T-helper 17 cell (primary cell): ENCODE measurements at regions not wholly inside any gene's neighbourhood (a gene's known extent, or its start where the extent isn't known, plus 50 kb on each side); places are given as distances from the start of the nearest gene placed in this dataset.

ENCODE experiments used
- ATAC-seq: fragments of 150-1000 bp; cut with Tn5 transposase; 2 replicates; pipeline ENCODE4 v1.10.0; 2021; ENCODE audit warnings: mild to moderate bottlenecking, moderate library complexity
- DNase-seq, 3 donors: peaks; one replicate each; pipeline versions ENCODE4 v3.0.0 to v3.0.0-alpha.2; 2020 to 2021
- H3K9me3 ChIP-seq: one replicate; pipeline ENCODE4 v1.7.0; 2013; ENCODE audit warnings: low read length, mild to moderate bottlenecking; ENCODE audit not compliant: control insufficient read depth, poor library complexity, severe bottlenecking
- H3K27ac Mint-ChIP-seq: one replicate; pipeline ENCODE4 v1.8.0; 2022; ENCODE audit warnings: mild to moderate bottlenecking, moderate library complexity, mixed read lengths
- H3K27me3 Mint-ChIP-seq: one replicate; pipeline ENCODE4 v1.8.0; 2022; ENCODE audit warnings: mixed read lengths
- H3K36me3 Mint-ChIP-seq: one replicate; pipeline ENCODE4 v1.8.0; 2022; ENCODE audit warnings: low read depth, mixed read lengths
- H3K4me1 Mint-ChIP-seq: one replicate; pipeline ENCODE4 v1.8.0; 2022; ENCODE audit warnings: mild to moderate bottlenecking, mixed read lengths
- H3K4me3 Mint-ChIP-seq: one replicate; pipeline ENCODE4 v1.8.0; 2022; ENCODE audit warnings: mild to moderate bottlenecking, moderate library complexity, mixed read lengths

GRCh38 chr7:25864943-25865751 is 286.9 kb upstream of the NFE2L3 start:
- H3K4me1 Mint-ChIP-seq = peaks cover 13% of the 10 kb centered on the region
- DNase-seq (no peak), ATAC-seq (no peak)
- H3K27ac Mint-ChIP-seq = no peak overlapping the region
- H3K4me3 Mint-ChIP-seq = no peak overlapping the region
- peaks cover 2% of the 10 kb centered on the region for H3K36me3 Mint-ChIP-seq
- H3K27me3 Mint-ChIP-seq = peaks cover 76% of the 10 kb centered on the region
- peaks cover 21% of the 10 kb centered on the region for H3K9me3 ChIP-seq

GRCh38 chr7:25868509-25868908 is 283.5 kb upstream of the NFE2L3 start:
- H3K36me3 Mint-ChIP-seq = peaks cover 2% of the 10 kb centered on the region
- H3K4me1 Mint-ChIP-seq = peaks cover 2% of the 10 kb centered on the region
- peaks cover 67% of the 10 kb centered on the region for H3K27me3 Mint-ChIP-seq
- ATAC-seq (no peak), DNase-seq (no peak)
- H3K27ac Mint-ChIP-seq = no peak overlapping the region
- H3K9me3 ChIP-seq = peaks cover 2% of the 10 kb centered on the region
- H3K4me3 Mint-ChIP-seq = no peak overlapping the region

- H3K9me3 ChIP-seq = no peaks in the 10 kb centered on the region
- DNase-seq (no peak), ATAC-seq (no peak)
- peaks cover 2% of the 10 kb centered on the region for H3K36me3 Mint-ChIP-seq
- H3K4me3 Mint-ChIP-seq = no peak overlapping the region
- no peaks in the 10 kb centered on the region for H3K4me1 Mint-ChIP-seq
- peaks cover 74% of the 10 kb centered on the region for H3K27me3 Mint-ChIP-seq
- no peak overlapping the region for H3K27ac Mint-ChIP-seq
These were observed 281.4 kb upstream of the NFE2L3 start for GRCh38 chr7:25870574-25870973.

GRCh38 chr7:25876092-25876491 is 275.9 kb upstream of the NFE2L3 start:
- no peak overlapping the region for H3K4me3 Mint-ChIP-seq
- peaks cover 81% of the 10 kb centered on the region for H3K27me3 Mint-ChIP-seq
- DNase-seq (no peak), ATAC-seq (no peak)
- no peak overlapping the region for H3K27ac Mint-ChIP-seq
- H3K36me3 Mint-ChIP-seq = no peaks in the 10 kb centered on the region
- no peaks in the 10 kb centered on the region for H3K4me1 Mint-ChIP-seq
- H3K9me3 ChIP-seq = no peaks in the 10 kb centered on the region

- Mint-ChIP-seq H3K27ac (no peak overlapping the region), H3K27me3 (peaks cover 74% of the 10 kb centered on the region), H3K4me1 (no peaks in the 10 kb centered on the region), H3K4me3 (no peak overlapping the region), H3K36me3 (no peaks in the 10 kb centered on the region)
- no peak for ATAC-seq
- no peak for DNase-seq
- no peaks in the 10 kb centered on the region for H3K9me3 ChIP-seq
These were observed 273.9 kb upstream of the NFE2L3 start for GRCh38 chr7:25877802-25878789.

GRCh38 chr7:25879799-25880198 is 272.2 kb upstream of the NFE2L3 start:
- no peak overlapping the region for H3K27ac Mint-ChIP-seq
- H3K27me3 Mint-ChIP-seq = peaks cover 79% of the 10 kb centered on the region
- no peaks in the 10 kb centered on the region for H3K9me3 ChIP-seq
- no peak overlapping the region for H3K4me3 Mint-ChIP-seq
- ATAC-seq = no peak
- H3K36me3 Mint-ChIP-seq = no peaks in the 10 kb centered on the region
- no peak for DNase-seq
- H3K4me1 Mint-ChIP-seq = no peaks in the 10 kb centered on the region

GRCh38 chr7:25881317-25882037 is 270.5 kb upstream of the NFE2L3 start:
- Mint-ChIP-seq H3K27ac (no peak overlapping the region), H3K4me1 (no peaks in the 10 kb centered on the region), H3K4me3 (no peak overlapping the region), H3K27me3 (peaks cover 81% of the 10 kb centered on the region), H3K36me3 (no peaks in the 10 kb centered on the region)
- DNase-seq (no peak), ATAC-seq (no peak)
- no peaks in the 10 kb centered on the region for H3K9me3 ChIP-seq

GRCh38 chr7:25882151-25882773 is 269.7 kb upstream of the NFE2L3 start:
- no peaks in the 10 kb centered on the region for H3K9me3 ChIP-seq
- peaks cover 83% of the 10 kb centered on the region for H3K27me3 Mint-ChIP-seq
- no peaks in the 10 kb centered on the region for H3K4me1 Mint-ChIP-seq
- no peak overlapping the region for H3K4me3 Mint-ChIP-seq
- no peak overlapping the region for H3K27ac Mint-ChIP-seq
- no peaks in the 10 kb centered on the region for H3K36me3 Mint-ChIP-seq
- DNase-seq (no peak), ATAC-seq (no peak)

GRCh38 chr7:25884265-25884828 is 267.7 kb upstream of the NFE2L3 start:
- no peak for ATAC-seq
- peaks cover 3% of the 10 kb centered on the region for H3K36me3 Mint-ChIP-seq
- no peak for DNase-seq
- H3K27me3 Mint-ChIP-seq = peaks cover 80% of the 10 kb centered on the region
- H3K9me3 ChIP-seq = no peaks in the 10 kb centered on the region
- no peak overlapping the region for H3K4me3 Mint-ChIP-seq
- H3K4me1 Mint-ChIP-seq = no peaks in the 10 kb centered on the region
- no peak overlapping the region for H3K27ac Mint-ChIP-seq

GRCh38 chr7:25885057-25885576 is 266.9 kb upstream of the NFE2L3 start:
- DNase-seq (no peak), ATAC-seq (no peak)
- Mint-ChIP-seq H3K27me3 (peaks cover 81% of the 10 kb centered on the region), H3K36me3 (peaks cover 3% of the 10 kb centered on the region), H3K4me1 (no peaks in the 10 kb centered on the region), H3K27ac (no peak overlapping the region), H3K4me3 (no peak overlapping the region)
- no peaks in the 10 kb centered on the region for H3K9me3 ChIP-seq

- no peaks in the 10 kb centered on the region for H3K9me3 ChIP-seq
- DNase-seq (no peak), ATAC-seq (no peak)
- Mint-ChIP-seq H3K4me1 (no peaks in the 10 kb centered on the region), H3K4me3 (no peak overlapping the region), H3K27ac (no peak overlapping the region), H3K27me3 (peaks cover 72% of the 10 kb centered on the region), H3K36me3 (peaks cover 3% of the 10 kb centered on the region)
These were observed 265.4 kb upstream of the NFE2L3 start for GRCh38 chr7:25886387-25887240.

GRCh38 chr7:25887266-25887665 is 264.7 kb upstream of the NFE2L3 start:
- H3K27me3 Mint-ChIP-seq = peaks cover 74% of the 10 kb centered on the region
- H3K27ac Mint-ChIP-seq = no peak overlapping the region
- H3K9me3 ChIP-seq = no peaks in the 10 kb centered on the region
- H3K4me1 Mint-ChIP-seq = no peaks in the 10 kb centered on the region
- no peak overlapping the region for H3K4me3 Mint-ChIP-seq
- DNase-seq (no peak), ATAC-seq (no peak)
- peaks cover 3% of the 10 kb centered on the region for H3K36me3 Mint-ChIP-seq
